SU-DHL-6 (cell line): ENCODE measurements at regions not wholly inside any gene's neighbourhood (a gene's known extent, or its start where the extent isn't known, plus 50 kb on each side); places are given as distances from the start of the nearest gene placed in this dataset.

Experiments used
- EZH2phosphoT487 ChIP-seq: fragments of 200-600 bp; sonication (generic), shearing (Covaris generic); conservative IDR thresholded peaks from 2 replicates; pipeline ENCODE4 v1.6.1; 2018; ENCODE audit warnings: mild to moderate bottlenecking, antibody characterized with exemption, low read length, moderate library complexity, mixed read lengths
- TF ChIP-seq, protein P1 (sequence below): fragments of 200-600 bp; sonication (generic); IDR thresholded peaks from one replicate; pipeline ENCODE4 v1.5.1; 2017; ENCODE audit warnings: antibody characterized with exemption, mild to moderate bottlenecking, low read length, moderate library complexity; ENCODE audit not compliant: insufficient read depth, poor library complexity, severe bottlenecking

DNA sequence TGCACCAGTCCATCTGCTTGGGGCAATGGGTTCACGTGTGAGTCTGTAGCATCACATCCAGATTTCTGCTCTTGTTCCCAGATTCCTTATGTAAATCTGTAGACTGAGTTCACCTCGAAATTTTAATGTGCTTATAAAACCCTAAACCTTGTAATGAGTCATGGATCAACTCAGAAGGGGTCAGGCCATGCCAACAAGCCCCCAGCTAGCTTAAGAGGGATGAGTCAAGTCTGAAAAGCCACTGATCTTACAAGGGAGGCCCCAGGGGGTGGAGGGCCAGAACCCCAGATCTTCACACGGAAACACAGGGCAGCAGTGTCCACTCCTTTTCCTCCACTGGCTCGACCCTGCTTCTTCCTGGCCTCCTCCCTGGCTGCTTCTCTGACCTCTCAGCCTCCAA is 399.1 kb upstream of the CDH5 start:
- TF ChIP-seq, protein P1, sequence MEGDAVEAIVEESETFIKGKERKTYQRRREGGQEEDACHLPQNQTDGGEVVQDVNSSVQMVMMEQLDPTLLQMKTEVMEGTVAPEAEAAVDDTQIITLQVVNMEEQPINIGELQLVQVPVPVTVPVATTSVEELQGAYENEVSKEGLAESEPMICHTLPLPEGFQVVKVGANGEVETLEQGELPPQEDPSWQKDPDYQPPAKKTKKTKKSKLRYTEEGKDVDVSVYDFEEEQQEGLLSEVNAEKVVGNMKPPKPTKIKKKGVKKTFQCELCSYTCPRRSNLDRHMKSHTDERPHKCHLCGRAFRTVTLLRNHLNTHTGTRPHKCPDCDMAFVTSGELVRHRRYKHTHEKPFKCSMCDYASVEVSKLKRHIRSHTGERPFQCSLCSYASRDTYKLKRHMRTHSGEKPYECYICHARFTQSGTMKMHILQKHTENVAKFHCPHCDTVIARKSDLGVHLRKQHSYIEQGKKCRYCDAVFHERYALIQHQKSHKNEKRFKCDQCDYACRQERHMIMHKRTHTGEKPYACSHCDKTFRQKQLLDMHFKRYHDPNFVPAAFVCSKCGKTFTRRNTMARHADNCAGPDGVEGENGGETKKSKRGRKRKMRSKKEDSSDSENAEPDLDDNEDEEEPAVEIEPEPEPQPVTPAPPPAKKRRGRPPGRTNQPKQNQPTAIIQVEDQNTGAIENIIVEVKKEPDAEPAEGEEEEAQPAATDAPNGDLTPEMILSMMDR: no peak
- no peak for TF ChIP-seq EZH2phosphoT487
